Ramos (cell line): ENCODE measurements at regions not wholly inside any gene's neighbourhood (a gene's known extent, or its start where the extent isn't known, plus 50 kb on each side); places are given as distances from the start of the nearest gene placed in this dataset.

Experiments
- in situ Hi-C: fragments of 300-500 bp; cut with MboI; formaldehyde crosslinking; loops from one replicate; pipeline ENCODE4 v1.14.3; 2022; ENCODE audit warnings: low sequenced_read_pairs; ENCODE audit not compliant: unreplicated experiment

- in situ Hi-C loops = loop anchor here (25.0 kb wide), 1 partner anchor 475 kb away; no protein-coding TSS in a partner anchor
These were observed 393.7 kb upstream of the PDE4D start for GRCh38 chr5:60287174-60287771.

DNA sequence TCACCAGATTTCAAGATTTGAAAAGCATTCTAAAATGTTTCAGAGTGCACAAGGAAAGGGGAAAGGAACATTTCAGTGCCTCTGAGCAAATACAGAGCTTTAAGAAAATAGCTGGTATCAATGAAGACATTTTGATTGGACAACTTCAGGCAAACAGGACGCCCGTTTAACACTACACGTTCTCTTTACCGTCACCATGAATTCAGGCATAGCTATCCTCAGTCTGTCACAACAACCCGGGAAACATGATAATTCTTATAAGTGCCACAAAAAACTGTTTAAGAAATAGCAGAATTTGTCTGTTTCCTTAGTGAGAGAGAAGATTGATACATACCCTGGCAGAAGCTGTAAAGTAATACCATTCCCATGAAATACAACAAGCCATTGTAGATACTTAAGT is 392.4 kb upstream of the PDE4D start:
- in situ Hi-C loops = loop anchor here (25.0 kb wide), 1 partner anchor 474 kb away; no protein-coding TSS in a partner anchor

- in situ Hi-C loops = loop anchor here (25.0 kb wide), 1 partner anchor 469 kb away; no protein-coding TSS in a partner anchor
These were observed 387.4 kb upstream of the PDE4D start for GRCh38 chr5:60280943-60281342.

DNA sequence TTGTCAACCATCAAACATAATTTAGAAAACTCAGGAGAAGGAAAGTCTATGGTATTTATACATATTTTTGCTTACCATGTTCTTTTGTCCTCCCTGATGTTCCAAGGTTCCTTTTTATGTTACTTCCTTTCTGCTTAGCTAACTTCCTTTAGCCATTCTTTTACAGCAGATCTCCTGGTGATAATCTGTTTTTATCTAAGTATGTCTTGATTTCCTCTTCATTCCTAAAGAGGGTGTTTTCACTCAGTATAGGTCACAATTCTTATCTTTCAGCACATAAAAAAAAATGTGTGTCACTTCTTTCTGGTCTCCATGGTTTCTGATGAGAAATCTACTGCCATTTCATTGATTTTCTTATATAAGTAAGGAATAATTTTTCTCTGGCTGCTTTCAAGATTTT is 384.4 kb upstream of the PDE4D start:
- in situ Hi-C loops = loop anchor here (25.0 kb wide), 1 partner anchor 466 kb away; no protein-coding TSS in a partner anchor

DNA sequence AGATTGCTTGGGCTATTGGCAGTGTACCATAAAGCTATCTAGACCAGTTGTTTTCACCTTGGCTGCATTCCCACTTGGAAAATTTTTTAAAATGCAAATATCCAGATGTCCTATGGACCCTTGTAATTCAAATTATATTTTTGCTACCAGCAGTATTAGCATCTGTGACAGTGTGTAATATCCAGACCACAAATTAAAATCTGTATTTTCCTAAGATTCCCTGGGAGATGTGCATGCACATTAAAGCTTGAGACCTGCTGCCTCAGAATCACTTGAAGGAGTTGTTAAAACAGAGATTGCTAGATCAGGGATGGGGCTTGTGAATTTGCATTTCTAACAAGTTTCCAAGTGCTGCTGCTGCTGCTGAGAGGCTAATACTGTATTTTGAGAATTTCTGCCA is 381.2 kb upstream of the PDE4D start:
- in situ Hi-C loops = loop anchor here (25.0 kb wide), 1 partner anchor 462 kb away; no protein-coding TSS in a partner anchor

DNA sequence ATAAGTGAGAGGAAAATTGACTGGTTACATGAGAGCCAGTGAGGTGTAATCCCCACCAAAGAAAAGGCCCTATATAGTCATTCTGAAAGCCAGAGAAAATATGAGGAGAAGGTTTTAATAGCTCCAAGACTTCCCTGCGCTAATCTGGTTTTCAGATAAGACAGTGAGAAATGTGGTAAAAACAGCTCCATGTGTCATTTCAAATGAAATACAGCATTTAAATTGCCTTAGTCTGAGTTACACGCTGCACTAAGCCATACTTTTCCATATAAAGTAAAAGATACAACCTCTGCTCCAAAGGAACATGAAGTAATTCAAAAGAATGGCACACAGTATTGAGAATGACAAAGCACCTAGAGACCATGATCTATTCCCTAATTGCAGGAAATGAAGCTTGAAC is 378.0 kb upstream of the PDE4D start:
- in situ Hi-C loops = no loop called here

- in situ Hi-C loops = no loop called here
These were observed 374.4 kb upstream of the PDE4D start for GRCh38 chr5:60267907-60268306.

- in situ Hi-C loops = no loop called here
These were observed 369.8 kb upstream of the PDE4D start for GRCh38 chr5:60263346-60263745.

- in situ Hi-C loops = no loop called here
These were observed 369.2 kb upstream of the PDE4D start for GRCh38 chr5:60262576-60263295.

DNA sequence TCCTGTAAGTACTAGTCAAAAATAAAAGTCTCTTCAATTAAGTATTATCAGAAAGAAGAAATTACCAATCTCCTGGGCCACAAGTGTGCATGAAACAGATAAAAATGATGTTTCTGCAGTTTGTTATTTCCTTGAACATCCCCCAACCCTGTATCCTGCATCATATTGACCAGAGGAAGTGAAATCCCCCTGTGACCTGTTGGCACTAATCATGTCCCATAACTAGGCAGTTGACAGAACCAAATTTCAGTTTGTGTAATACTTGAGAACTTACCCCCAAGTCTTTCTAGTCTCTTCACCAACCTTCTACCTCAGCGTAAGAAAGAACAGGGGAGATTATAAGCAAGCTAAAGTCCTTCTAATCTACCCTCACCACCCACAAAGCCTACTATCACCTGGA is 368.2 kb upstream of the PDE4D start:
- in situ Hi-C loops = no loop called here

DNA sequence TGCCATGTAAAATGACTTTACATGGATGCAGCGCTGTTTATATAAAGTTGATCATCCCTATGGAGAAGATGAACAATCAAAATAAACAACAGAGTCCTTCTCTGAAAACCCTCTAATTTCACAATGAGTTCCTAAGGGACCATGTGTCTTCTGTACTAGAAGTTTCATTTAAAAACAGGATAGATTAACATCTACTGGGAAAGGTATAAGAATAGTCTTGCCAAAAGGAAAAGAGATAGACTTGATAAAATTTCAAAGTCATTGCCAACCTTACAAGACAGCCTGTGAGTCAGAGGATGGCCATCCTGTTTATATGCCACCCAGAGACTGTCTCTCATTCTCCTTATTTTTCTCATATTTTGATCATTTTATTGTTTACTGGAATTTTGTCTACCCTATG is 367.1 kb upstream of the PDE4D start:
- in situ Hi-C loops = no loop called here

- in situ Hi-C loops = no loop called here
These were observed 366.2 kb upstream of the PDE4D start for GRCh38 chr5:60259730-60260129.

DNA sequence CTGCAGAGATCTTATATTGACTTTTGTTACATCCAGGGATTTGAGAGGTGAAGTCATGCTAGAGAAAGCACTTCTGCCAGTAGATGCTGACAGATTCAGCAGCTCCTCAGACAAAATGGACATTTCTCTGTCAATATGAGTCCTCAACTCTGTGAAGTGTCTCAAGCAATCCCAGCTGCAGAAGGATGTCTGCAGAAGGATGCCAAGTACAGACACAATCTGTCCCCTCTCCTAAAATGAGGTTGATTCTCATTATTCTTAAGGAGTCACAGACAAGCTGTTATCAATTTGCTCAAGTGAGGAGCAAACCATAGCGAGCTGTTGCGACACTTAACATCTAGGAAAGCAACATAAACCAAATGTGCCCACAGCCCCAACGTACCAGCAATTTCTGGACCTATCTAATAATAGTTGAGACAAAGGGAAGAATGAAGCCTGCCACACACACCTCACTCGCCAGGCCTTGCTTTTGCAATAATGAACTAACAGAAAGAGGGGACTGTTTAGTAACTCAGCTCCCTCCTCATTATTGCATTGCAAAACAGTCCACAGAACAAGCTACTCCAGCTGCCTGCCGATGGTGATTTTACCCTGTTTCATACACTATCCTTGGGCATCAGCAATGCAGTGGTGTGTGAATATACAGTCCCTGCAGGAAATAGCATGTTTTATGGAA is 364.2 kb upstream of the PDE4D start:
- in situ Hi-C loops = no loop called here

GRCh38 chr5:60256546-60256945 is 363.0 kb upstream of the PDE4D start:
- in situ Hi-C loops = no loop called here

DNA sequence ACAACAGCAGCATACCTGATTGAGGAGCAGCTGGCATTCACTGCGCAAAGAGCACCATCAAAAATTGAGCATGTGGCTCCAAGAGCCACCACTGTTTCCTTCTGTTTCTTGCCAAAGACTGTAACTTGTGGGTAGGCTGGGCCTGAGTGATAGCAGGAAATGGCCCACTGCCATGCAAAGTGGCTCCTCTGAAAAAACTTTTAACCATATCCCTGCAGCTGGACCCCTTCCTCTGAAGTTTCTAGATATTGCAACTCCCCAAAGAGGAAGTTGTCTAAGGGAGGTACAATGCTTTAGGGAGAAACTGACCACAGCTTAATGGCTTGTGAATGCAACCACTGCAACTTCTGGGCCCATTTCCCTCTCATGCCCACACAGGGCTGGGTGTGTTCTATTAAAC is 355.4 kb upstream of the PDE4D start:
- in situ Hi-C loops = no loop called here

- in situ Hi-C loops = no loop called here
These were observed 350.2 kb upstream of the PDE4D start for GRCh38 chr5:60243713-60244112.

DNA sequence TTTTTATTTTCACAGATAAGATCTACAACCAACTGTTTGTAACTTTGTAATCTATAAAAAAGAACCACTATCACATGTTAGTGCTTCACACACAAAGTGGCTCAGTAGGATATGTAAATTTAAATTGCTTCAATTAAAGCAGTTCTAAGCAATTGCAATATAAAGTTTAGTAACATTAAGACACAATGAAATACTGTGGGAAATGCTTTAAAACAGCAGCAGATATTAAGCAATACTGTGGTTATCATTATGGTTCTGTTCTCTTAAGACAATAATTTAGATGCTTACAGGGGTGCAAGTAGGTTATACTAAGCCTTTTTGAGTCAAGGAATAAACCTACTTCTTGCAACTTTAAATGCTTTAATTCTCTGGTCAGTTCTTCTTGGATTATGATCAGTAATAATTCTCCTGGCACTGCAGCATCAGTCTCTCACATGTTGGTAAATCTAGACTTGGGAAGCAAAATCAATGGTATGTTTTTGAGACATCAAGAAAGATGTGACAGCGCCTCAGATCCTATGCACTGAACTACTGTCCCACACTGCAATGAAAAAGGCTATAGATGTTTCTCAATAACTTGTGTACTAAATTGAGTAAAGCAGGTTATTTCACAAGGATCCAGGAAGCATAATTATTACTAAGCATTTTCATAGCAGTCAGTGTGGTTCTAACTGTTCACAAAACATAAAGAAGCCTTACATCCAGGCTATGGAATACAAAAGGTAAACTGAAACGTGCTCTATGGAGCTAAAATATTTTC is 338.7 kb upstream of the PDE4D start:
- in situ Hi-C loops = no loop called here

- in situ Hi-C loops = no loop called here
These were observed 336.9 kb upstream of the PDE4D start for GRCh38 chr5:60230456-60230855.

DNA sequence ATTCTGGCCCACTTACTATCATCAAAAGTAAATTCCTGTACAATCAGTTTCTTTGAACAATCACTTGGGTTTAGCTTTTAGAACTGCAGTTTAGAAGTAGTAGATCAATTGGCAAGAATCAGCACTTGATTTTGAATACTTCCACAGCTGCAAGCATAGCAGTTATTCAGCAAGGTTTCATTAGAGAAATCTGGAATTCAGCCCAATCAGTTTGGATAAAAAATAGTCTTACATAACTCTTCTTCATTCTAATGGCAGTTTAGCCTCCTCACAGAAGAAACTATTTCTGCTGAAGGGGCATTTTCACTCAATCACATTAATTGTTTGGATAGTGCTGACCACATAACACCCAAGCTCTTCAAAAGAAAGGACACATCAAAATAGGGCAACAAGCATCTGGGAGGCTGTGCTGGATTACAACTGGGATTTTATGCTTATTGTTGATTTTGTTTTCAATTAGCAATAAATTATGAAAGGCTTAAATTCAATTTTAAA is 336.2 kb upstream of the PDE4D start:
- in situ Hi-C loops = no loop called here

GRCh38 chr5:60228676-60229075 is 335.1 kb upstream of the PDE4D start:
- in situ Hi-C loops = no loop called here
